GM20000 (cell line): ENCODE measurements at regions not wholly inside any gene's neighbourhood (a gene's known extent, or its start where the extent isn't known, plus 50 kb on each side); places are given as distances from the start of the nearest gene placed in this dataset.

ENCODE experiments used
- DNase-seq: peaks from one replicate; pipeline ENCODE4 v3.0.0; 2012; ENCODE audit warnings: low spot score
- CTCF ChIP-seq: IDR thresholded peaks from 2 replicates; pipeline ENCODE4 v1.5.1; 2012; ENCODE audit warnings: mild to moderate bottlenecking, control low read depth; ENCODE audit errors: extremely low read depth, missing control alignments

DNA sequence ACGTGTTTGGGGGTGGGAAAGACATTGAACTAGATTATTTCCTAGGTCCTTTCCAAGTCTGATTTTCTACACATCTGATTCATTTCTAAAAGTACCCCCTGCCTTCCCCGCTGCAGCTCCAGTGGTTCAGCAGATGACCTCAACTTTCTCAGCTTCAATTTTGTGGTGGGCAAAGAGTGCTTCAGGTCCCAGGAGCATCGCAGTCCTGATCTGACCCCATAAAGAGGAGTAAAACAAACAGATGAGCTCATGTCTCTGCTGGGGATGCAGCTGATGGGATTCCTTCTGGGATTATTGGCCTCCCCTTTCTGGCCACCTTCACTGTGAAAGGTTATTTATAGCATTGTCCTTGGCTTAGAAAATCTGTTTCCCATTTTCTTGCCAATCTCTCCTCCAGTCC is 337.0 kb upstream of the PLXNA2 start:
- no peak for TF ChIP-seq CTCF

GRCh38 chr1:208581667-208582066 is 337.5 kb upstream of the PLXNA2 start:
- no peak for TF ChIP-seq CTCF
- no peak for DNase-seq

More for the DNA sequence above, 337.0 kb upstream of the PLXNA2 start:
- no peak for DNase-seq

DNA sequence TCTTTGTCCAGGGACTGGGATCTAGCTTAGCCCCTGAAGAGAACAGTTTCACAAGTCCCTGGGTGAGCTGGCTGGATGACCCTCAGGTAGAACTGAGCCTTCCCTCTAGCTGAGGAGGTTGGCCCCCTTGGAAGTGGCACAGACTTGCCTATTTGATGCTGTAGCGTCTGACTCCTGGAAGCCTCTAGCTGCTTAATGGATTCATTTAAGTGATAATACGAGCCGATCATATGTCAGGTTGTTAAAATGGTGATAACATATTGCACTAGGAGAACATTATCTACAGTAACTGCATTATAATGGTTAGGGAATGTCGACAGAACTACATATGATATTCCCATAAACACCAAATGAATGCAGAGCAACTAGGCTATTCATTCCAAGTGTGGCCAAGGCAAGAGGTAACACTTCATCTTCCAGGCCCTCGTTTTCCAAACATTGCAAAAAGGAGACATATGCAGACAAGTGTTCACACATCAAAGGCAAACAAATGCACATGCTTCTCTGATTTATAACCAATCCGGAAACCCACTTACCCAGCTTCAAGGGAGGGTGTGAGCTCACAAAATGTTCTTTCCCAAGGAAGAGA is 340.1 kb upstream of the PLXNA2 start:
- TF ChIP-seq CTCF, result no peak
- DNase-seq, result no peak

- no peak for TF ChIP-seq CTCF
- DNase-seq, result peak; percentile 32
These were observed 342.9 kb upstream of the PLXNA2 start for GRCh38 chr1:208587110-208587509.

- TF ChIP-seq CTCF, result no peak
- DNase-seq, result no peak
These were observed 349.3 kb upstream of the PLXNA2 start for GRCh38 chr1:208593306-208594006.

GRCh38 chr1:208595236-208595635 is 351.1 kb upstream of the PLXNA2 start:
- no peak for DNase-seq
- TF ChIP-seq CTCF, result no peak

GRCh38 chr1:208595745-208596144 is 351.6 kb upstream of the PLXNA2 start:
- no peak for DNase-seq
- TF ChIP-seq CTCF, result no peak
